AG04450 (cell line): ENCODE measurements at regions not wholly inside any gene's neighbourhood (a gene's known extent, or its start where the extent isn't known, plus 50 kb on each side); places are given as distances from the start of the nearest gene placed in this dataset.

Experiments
- CTCF ChIA-PET: fragments of 300-600, 350-600 bp; formaldehyde crosslinking; extraction: SDS; loops from one replicate; lab custom pipeline; 2022; ENCODE audit warnings: antibody characterized with exemption, inconsistent platforms; lab: Charles Lee
- POLR2A ChIA-PET: fragments of 350-600 bp; formaldehyde crosslinking; extraction: SDS; loops from one replicate; lab custom pipeline; 2021; ENCODE audit warnings: antibody characterized with exemption, inconsistent platforms; lab: Yijun Ruan, JAX
- DNase-seq: peaks from one replicate; pipeline ENCODE4 v3.0.0-alpha.2; 2011; ENCODE audit warnings: low read depth, low spot score
- H3K27ac ChIP-seq: one replicate; pipeline ENCODE4 v1.5.1; 2012; ENCODE audit warnings: low read depth, low read length, control low read depth
- H3K27me3 ChIP-seq: one replicate; pipeline ENCODE4 v1.6.0; 2012; ENCODE audit warnings: low read length; ENCODE audit not compliant: control insufficient read depth, insufficient read depth
- H3K4me3 ChIP-seq: 2 replicates; pipeline ENCODE4 v1.5.1; 2011; ENCODE audit warnings: mild to moderate bottlenecking, low read depth, low read length, control low read depth
- H3K9me3 ChIP-seq: 2 replicates; pipeline ENCODE4 v1.5.1; 2012; ENCODE audit warnings: low read length; ENCODE audit not compliant: control insufficient read depth, insufficient read depth
- TF ChIP-seq, protein P1 (sequence below): IDR thresholded peaks from 2 replicates; pipeline ENCODE4 v1.5.1; 2011; ENCODE audit warnings: low read depth, low read length, control low read depth, inconsistent platforms

GRCh38 chr11:8828046-8828445 is 82.9 kb upstream of the AKIP1 start:
- TF ChIP-seq, protein P1, sequence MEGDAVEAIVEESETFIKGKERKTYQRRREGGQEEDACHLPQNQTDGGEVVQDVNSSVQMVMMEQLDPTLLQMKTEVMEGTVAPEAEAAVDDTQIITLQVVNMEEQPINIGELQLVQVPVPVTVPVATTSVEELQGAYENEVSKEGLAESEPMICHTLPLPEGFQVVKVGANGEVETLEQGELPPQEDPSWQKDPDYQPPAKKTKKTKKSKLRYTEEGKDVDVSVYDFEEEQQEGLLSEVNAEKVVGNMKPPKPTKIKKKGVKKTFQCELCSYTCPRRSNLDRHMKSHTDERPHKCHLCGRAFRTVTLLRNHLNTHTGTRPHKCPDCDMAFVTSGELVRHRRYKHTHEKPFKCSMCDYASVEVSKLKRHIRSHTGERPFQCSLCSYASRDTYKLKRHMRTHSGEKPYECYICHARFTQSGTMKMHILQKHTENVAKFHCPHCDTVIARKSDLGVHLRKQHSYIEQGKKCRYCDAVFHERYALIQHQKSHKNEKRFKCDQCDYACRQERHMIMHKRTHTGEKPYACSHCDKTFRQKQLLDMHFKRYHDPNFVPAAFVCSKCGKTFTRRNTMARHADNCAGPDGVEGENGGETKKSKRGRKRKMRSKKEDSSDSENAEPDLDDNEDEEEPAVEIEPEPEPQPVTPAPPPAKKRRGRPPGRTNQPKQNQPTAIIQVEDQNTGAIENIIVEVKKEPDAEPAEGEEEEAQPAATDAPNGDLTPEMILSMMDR = no peak
- CTCF ChIA-PET = no interaction called here
- H3K4me3 ChIP-seq = no peak overlapping the region
- H3K27me3 ChIP-seq = no peaks in the 10 kb centered on the region
- POLR2A ChIA-PET = no interaction called here
- no peak overlapping the region for H3K27ac ChIP-seq
- H3K9me3 ChIP-seq = no peaks in the 10 kb centered on the region
- DNase-seq = no peak

GRCh38 chr11:8828580-8829361 is 82.2 kb upstream of the AKIP1 start:
- ChIA-PET CTCF (no interaction called here), POLR2A (no interaction called here)
- Histone ChIP-seq H3K27me3 (no peaks in the 10 kb centered on the region), H3K4me3 (no peak overlapping the region), H3K27ac (no peak overlapping the region), H3K9me3 (no peaks in the 10 kb centered on the region)
- TF ChIP-seq, protein P1 = no peak
- DNase-seq = no peak

DNA sequence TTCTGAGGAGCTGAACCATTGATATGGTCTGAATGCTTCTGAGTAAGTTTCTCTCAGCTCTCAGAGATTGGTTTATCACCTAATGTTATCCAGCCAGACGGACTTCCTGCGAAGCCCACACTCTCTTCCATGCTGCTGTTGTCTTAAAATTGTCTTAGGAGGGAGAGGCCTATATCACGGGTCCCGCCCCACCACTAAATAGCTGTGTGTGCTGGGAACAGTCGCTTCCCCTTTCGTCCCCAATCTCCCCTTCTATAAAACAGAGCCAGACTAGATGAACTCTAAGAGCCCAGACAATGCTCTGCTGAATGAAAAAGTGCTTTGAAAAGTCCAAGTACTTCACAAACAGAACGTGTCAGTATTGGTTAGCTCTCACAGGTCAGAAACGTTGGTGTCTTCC is 81.4 kb upstream of the AKIP1 start:
- ChIA-PET CTCF (interaction anchor here (1.3 kb wide), 1 partner anchor 15 kb away, joined by 5 read pairs; no protein-coding TSS in a partner anchor), POLR2A (no interaction called here)
- Histone ChIP-seq H3K9me3 (no peaks in the 10 kb centered on the region), H3K27me3 (no peaks in the 10 kb centered on the region), H3K4me3 (no peak overlapping the region), H3K27ac (no peak overlapping the region)
- TF ChIP-seq, protein P1 = no peak
- DNase-seq = no peak

DNA sequence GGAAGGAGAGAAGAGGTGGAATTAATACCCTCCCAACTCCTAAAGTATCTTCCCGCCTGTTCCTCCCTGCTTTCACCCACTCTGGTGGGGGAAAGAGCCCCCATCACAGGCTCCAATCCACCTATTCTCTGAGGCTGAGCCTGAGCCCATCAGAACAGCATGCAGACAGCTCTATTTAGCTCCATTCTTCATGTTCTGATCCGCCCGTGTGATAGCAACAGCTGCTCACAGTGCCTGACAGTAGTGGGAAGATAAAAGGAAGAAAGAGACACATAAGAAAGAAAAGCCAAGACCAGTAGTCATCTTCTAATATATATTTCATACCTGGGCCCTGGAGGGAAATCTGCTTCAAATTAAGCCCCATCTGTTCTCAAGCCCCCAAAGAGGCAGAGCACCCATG is 80.3 kb upstream of the AKIP1 start:
- TF ChIP-seq, protein P1 = no peak
- Histone ChIP-seq H3K27ac (no peak overlapping the region), H3K27me3 (no peaks in the 10 kb centered on the region), H3K9me3 (no peaks in the 10 kb centered on the region), H3K4me3 (no peak overlapping the region)
- ChIA-PET POLR2A (no interaction called here), CTCF (interaction anchor here (1.3 kb wide), 1 partner anchor 16 kb away, joined by 5 read pairs; no protein-coding TSS in a partner anchor)
- DNase-seq = no peak

DNA sequence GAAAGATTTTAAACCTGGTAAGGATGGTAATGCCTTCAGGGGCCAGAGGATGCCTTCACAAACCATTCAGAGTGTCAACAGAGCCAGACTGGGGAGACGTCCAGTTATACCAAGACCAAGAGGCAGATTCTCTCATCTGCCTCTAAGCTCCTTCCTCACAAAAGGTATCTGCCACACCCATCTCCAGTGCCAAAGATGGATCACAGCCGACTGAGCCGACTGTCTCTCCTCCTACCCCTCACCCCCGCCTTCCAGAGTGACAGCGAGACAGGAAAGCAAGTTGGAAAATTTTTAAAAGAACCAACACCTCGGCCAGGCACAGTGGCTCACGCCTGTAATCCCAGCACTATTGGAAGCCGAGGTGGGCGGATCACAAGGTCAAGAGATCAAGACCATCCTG is 79.1 kb upstream of the AKIP1 start:
- ChIA-PET POLR2A (interaction anchor here (1.0 to 3.1 kb wide), 2 partner anchors 21 to 38 kb away, joined by 7 to 25 read pairs; a partner anchor contains a TSS), CTCF (interaction anchor here (0.6 to 1.8 kb wide), 2 partner anchors 18 to 22 kb away, joined by 4 read pairs; no protein-coding TSS in a partner anchor)
- no peaks in the 10 kb centered on the region for H3K27me3 ChIP-seq
- no peaks in the 10 kb centered on the region for H3K9me3 ChIP-seq
- peak overlapping the region; percentile 94 for H3K27ac ChIP-seq
- TF ChIP-seq, protein P1 = no peak
- DNase-seq = no peak
- no peak overlapping the region for H3K4me3 ChIP-seq
